HG02571 (cell line): ENCODE measurements at regions not wholly inside any gene's neighbourhood (a gene's known extent, or its start where the extent isn't known, plus 50 kb on each side); places are given as distances from the start of the nearest gene placed in this dataset.
"Not testable (repeated sequence)": the region's sequence is repeated elsewhere in the genome, so short reads cannot be mapped to it uniquely, and the experiment has no call there.

Source experiments
- ATAC-seq: cut with Tn5 transposase; IDR thresholded peaks from one replicate; pipeline ENCODE4 v1.9.1; 2021; ENCODE audit warnings: mild to moderate bottlenecking, moderate library complexity; ENCODE audit not compliant: unreplicated experiment

GRCh38 chr16:59690216-59690615, 956.1 kb upstream of the GOT2 start:
- no peak for ATAC-seq

- ATAC-seq: no peak
Observed at GRCh38 chr16:59688006-59688405, 953.9 kb upstream of the GOT2 start.

- no peak for ATAC-seq
Observed at GRCh38 chr16:59686405-59686804, 952.3 kb upstream of the GOT2 start.

DNA sequence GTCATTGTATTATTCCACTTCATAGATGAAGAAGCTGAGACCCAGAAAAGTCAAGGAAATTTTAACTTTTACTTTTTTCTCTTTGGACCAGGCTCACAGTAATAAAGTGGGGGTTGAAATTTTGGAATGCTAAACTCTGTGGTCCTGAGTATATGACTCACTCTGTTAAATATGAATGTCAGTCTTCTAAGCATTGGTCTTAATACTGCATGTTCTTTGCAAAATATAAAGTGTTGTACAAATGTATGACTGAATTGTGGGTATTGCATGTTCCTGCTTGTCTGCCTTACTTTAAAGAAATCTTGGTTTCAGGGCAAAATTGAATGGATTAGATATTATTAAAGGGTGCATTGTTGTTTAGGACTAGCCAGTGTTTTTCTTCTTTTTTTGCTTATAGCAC, 950.8 kb upstream of the GOT2 start:
- ATAC-seq: no peak

DNA sequence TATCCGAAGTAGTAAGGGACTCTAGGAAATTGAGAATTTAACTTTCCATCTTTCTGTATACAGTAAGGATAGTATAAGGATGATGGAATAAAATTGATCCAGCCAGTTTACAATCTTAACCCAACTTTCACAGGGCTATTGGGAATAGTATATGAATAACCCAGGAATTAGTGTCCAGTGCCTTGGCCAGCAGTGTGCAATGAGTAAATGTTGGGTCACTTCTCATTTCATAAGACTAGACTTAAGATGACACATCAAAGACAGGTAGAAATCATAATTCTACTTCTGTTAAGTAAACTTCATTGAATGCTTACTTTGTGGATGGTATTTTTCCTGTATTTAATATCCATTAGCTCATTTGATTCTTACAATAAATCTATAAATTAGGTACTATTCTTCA, 949.6 kb upstream of the GOT2 start:
- ATAC-seq: no peak

DNA sequence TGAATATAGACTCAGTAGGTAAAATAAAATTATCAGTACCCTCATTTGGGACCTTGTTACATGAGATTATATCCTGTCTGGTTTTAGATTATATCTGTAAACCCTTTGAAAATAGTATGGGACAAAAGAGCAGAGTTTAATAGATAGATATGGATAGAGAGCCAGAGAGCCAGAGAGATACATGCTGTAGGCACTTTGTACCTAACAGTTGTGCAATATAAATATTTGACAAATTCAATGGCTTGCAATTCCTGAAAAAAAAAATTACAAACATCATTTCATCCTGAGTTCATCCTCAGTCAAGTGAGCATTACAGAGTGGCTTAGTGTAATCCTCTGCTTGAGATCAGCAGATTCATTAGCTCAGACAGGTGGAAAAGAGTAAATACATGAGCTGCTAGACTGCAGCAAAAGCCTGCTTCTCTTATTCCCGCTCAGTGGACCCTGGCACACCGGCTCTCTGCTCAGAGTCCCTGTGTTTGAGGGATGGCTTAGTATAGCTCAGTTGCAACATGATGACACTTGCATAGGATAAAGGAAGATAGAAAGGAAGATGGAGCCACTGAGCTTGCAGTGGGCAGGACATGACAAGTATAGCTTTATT, 931.6 kb upstream of the GOT2 start:
- no peak for ATAC-seq

- ATAC-seq: no peak
Observed at GRCh38 chr16:59658572-59658971, 924.5 kb upstream of the GOT2 start.

DNA sequence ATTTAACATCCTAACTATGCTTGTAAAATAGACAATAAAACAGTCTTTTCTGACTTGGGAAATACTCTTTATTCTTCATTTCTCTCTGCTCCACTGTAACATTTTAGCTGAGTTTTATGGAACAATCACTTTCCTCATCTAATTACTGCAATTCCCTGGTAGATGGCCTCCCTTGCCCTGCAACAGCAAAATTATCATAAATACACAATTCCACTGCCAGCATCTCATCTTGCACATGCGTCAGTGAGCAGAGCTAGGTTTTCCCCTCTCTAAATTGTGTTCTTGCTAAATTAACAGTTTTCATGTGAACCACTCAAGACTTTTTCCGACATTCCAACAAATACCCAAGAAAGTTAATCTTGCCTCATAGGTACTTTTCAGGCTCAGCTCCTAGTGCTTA, 920.9 kb upstream of the GOT2 start:
- no peak for ATAC-seq

DNA sequence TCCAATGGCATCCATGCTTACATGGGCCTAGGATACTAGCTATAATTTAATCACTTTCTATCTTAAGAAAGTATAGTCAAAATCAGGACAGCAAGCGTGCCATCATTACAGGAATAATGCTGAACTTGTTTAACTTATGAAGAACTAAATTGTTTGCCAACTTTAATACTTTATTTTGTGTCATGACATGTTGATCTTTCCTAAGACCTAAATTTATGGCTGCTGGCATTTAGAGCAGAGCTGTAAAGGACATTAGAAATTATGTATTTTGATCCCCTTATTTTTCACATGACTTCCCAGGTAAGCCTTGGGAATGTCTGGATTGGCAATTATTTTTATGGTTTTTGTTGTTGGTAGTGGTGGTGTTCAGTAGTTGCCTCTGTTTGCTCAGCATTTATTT, 920.3 kb upstream of the GOT2 start:
- no peak for ATAC-seq

DNA sequence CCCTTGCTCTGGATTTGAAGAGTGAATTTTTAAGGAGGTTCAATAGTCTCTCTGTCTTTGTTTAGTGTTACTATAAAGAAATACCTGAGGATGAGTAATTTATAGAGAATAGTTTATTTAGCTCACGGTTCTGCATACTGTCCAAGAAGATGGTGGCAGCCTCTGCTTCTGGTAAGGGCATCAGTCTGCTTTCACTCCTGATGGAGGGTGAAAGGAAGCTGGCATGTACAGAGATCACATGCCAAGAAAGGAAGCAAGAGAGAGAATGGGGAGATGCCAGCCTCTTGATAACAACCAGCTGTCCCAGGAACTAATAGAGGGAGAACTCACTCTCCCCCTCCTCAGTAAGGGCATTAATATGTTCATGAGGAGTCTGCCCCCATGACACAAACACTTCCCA, 917.5 kb upstream of the GOT2 start:
- no peak for ATAC-seq

DNA sequence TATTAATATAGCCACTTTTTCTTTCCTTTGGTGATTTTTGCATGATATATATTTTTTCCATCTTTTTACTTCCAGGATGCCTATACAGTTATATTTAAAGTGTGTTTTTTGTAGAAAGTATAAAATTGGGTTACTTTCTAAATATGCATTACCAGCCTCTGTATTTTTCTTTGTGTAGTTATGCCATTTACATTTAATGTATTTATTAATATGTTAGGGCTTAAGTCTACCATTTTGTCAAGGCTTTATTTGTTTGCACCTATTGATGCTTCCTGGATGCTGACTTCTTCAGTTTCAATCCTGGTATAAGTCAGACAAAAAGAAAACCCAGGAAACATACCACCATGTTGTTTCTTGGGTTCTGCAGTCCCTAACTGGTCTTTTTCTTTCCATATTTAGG, 911.1 kb upstream of the GOT2 start:
- ATAC-seq: no peak

DNA sequence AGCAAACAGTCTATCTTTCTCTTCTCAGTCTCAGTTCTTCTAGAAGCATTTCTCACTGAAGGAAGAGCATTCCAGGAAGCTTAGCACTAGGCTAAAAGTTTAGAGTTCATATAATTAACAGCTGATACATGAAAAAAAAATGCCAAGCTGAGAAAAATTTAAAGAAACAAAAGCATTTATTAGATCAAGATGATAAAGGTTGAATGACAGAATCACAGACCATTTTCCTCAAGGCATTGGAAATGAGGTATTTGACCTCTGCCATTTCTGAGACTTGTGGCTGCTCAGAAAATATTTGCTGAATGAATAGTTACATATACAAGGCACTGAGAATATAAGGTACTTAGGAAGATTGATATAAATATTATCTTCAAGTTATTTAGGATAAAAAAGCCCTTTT, 901.6 kb upstream of the GOT2 start:
- ATAC-seq: no peak

DNA sequence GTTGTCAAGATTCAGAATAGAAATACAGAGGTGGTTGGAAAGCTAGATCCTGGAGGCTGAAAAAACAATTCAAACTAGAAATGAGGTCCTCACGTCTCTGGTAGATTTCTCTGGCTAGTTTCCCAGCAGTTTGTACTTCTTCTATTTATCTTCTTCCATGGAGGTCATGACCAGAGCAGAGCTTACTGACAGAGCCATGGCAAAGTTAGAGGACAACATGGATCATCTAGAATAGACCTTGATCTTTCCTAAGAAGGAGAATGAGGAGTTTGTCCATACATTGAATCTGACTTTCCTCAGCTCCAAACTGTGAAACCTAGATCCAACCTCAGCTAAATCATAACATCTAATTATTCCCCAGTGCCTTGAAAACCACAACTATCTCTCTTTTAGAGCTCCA, 900.8 kb upstream of the GOT2 start:
- no peak for ATAC-seq

DNA sequence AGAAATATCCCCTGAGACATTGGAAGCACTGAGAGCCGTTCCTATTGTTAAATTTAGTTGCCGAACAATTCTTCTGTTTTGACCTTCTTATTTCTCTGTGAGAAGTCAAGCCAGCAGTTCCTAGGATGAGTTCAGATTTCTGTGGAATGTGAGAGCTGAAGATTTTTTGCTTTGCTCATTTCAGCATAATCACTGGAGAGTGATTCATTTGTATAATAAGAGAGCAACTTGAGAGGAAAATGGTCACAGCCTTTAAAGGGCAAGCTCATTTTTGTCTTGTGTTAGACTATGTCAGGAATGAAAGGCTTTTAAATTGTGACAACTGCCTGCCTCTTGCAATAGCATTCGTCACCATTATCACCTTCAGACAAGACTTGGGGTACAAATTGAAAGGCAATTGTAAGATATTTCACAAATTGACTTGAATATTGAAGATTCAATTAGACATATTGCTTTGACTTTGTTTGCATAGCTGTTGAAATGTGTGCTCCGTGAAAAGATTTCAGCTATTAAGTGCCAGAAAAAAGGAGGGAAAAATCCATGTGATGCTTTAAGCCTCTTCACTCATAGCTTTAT, 900.0 kb upstream of the GOT2 start:
- no peak for ATAC-seq

DNA sequence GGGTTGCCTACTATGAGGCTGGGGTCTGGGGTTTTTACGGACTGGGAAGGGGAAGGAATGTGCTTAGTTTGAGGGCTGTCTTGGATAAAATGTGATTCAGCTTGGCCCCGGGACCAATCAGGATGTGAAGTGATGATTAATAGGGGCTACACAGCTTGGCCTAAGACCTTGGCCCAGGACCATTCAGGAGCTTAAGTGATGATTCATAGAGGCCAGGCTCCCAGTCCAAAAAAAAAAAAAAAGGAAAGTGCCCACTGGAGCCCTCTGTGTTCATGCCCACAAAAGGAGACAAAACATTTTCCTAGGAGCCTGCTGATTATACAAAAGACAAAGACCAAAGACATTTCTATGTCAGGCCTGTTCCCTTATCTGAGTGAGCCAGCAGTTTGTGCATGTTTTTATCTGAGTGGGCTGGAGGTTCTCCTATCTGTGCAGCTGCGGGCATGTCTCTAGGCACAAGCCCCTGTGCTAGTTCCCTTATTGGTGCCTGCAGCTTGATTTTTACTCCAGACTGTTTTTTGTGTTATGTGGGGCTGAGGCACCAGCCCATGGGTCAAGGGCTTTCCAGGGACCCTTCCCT, 898.2 kb upstream of the GOT2 start:
- no peak for ATAC-seq

DNA sequence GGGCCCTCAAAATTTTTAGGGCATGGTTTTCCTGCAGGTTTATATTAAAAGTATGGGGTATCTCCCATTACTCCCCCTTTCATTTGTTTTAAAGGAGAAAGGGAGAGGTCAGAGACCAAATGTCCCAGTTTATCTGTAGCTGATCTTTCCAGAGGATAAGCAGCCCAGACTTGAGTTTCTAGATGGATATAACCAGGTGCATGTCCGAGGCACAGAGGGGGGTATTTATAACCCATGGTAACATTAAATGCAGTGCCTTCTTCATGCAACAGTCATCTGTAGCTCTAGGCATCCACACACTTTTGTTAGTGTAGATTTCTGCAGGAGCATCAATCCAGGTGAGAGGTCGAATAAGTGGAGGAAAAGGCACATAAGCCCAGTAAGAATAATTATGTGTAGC, 890.3 kb upstream of the GOT2 start:
- not testable (repeated sequence) for ATAC-seq

- ATAC-seq: no peak
Observed at GRCh38 chr16:59614466-59615240, 880.5 kb upstream of the GOT2 start.

GRCh38 chr16:59612910-59613620, 878.9 kb upstream of the GOT2 start:
- ATAC-seq: not testable (repeated sequence)

DNA sequence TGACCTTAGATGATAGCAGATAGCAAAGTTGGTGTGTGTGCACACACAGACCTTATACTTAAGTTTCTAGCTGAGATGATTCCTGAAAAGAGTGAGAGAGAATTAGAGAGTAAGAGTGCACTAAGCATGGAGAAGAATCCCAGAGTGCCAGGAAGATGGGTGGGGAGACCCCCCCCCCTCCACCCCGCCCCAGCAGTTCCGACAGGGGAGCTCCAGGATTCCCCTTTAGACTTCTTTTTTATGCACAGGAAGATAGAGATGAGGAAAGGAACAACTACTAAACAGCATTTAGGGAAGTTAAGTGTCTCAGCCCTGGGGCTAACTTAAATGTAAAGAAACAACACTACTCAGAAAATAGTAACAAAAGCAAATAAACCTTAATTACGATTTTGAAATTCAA, 878.0 kb upstream of the GOT2 start:
- no peak for ATAC-seq

- ATAC-seq: no peak
Observed at GRCh38 chr16:59611556-59611955, 877.4 kb upstream of the GOT2 start.

GRCh38 chr16:59605706-59606105, 871.6 kb upstream of the GOT2 start:
- ATAC-seq: no peak
